Tibial nerve (tissue), 4 donors: ENCODE measurements at regions not wholly inside any gene's neighbourhood (a gene's known extent, or its start where the extent isn't known, plus 50 kb on each side); places are given as distances from the start of the nearest gene placed in this dataset.

Source experiments
- DNase-seq, 2 donors: peaks; one replicate each; pipeline ENCODE4 v3.0.0-alpha.2; 2019; ENCODE audit warnings: low spot score in 2 of 2
- H3K27ac ChIP-seq, 4 donors: fragments of 200-600 bp; sonication (generic) in 3 of 4; one replicate each; pipeline ENCODE4 v1.5.1; 2017 to 2019; ENCODE audit warnings: mild to moderate bottlenecking in 1 of 4
- H3K27me3 ChIP-seq, 2 donors: fragments of 200-600 bp; sonication (generic) in 1 of 2; one replicate each; pipeline versions ENCODE4 v1.5.1 to v1.6.0; 2017 to 2019
- H3K36me3 ChIP-seq, 3 donors: fragments of 200-600 bp; sonication (generic); one replicate each; pipeline ENCODE4 v1.5.1; 2018 to 2019
- H3K4me1 ChIP-seq, 4 donors: fragments of 200-600 bp; sonication (generic) in 3 of 4; one replicate each; pipeline ENCODE4 v1.5.1; 2017 to 2019
- H3K4me3 ChIP-seq, 4 donors: fragments of 200-600 bp; sonication (generic) in 3 of 4; one replicate each; pipeline ENCODE4 v1.5.1; 2017 to 2019; ENCODE audit warnings: mild to moderate bottlenecking in 1 of 4, moderate library complexity in 1 of 4
- H3K9me3 ChIP-seq, 4 donors: fragments of 200-600 bp; sonication (generic) in 3 of 4; one replicate each; pipeline ENCODE4 v1.5.1; 2017 to 2019
- CTCF ChIP-seq, 5 experiments: fragments of 200-600 bp in 3 of 5; fragments of 450-650 bp in 2 of 5; sonication (generic) in 3 of 5; IDR thresholded peaks; one replicate each; pipeline ENCODE4 v1.5.1; 2016 to 2019; ENCODE audit warnings: antibody characterized with exemption in 5 of 5, mild to moderate bottlenecking in 3 of 5, moderate library complexity in 2 of 5
- EP300 ChIP-seq, 2 donors: sonication (generic); formaldehyde crosslinking; IDR thresholded peaks; one replicate each; pipeline ENCODE4 v1.6.1; 2017; ENCODE audit warnings: antibody characterized with exemption in 2 of 2, mild to moderate bottlenecking in 1 of 2
- POLR2A ChIP-seq, 2 donors: fragments of 450-650 bp; IDR thresholded peaks; one replicate each; pipeline ENCODE4 v1.6.1; 2017; ENCODE audit warnings: antibody characterized with exemption in 2 of 2, mild to moderate bottlenecking in 2 of 2, moderate library complexity in 2 of 2
- WGBS, 2 donors: methylation state at CpG; one replicate each; pipeline ENCODE4 v1.1.5; 2018; 5-methylcytosine and 5-hydroxymethylcytosine counted together

GRCh38 chr18:22505141-22505591 is 87.5 kb upstream of the CTAGE1 start:
- H3K27me3 ChIP-seq: no peaks in the 10 kb centered on the region
- no peaks in the 10 kb centered on the region for H3K9me3 ChIP-seq
- no peaks in the 10 kb centered on the region for H3K4me1 ChIP-seq
- H3K4me3 ChIP-seq: no peak overlapping the region
- 39 to 65% methylated on average over 1 of the region's 1 CpG for WGBS, 2 donors
- TF ChIP-seq EP300 (IDR thresholded peaks at IDR 0.05): no peak
- no peak for TF ChIP-seq CTCF (IDR thresholded peaks at IDR 0.05)
- TF ChIP-seq POLR2A (IDR thresholded peaks at IDR 0.05): no peak
- no peaks in the 10 kb centered on the region for H3K36me3 ChIP-seq
- DNase-seq: no peak
- H3K27ac ChIP-seq: no peak overlapping the region

- H3K27ac ChIP-seq: no peak overlapping the region
- no peaks in the 10 kb centered on the region for H3K27me3 ChIP-seq
- no peaks in the 10 kb centered on the region for H3K9me3 ChIP-seq
- 54 to 56% methylated on average over 2 of the region's 2 CpGs for WGBS, 2 donors
- H3K4me3 ChIP-seq: no peak overlapping the region
- TF ChIP-seq POLR2A (IDR thresholded peaks at IDR 0.05) (no peak), CTCF (IDR thresholded peaks at IDR 0.05) (no peak), EP300 (IDR thresholded peaks at IDR 0.05) (no peak)
- no peaks in the 10 kb centered on the region for H3K36me3 ChIP-seq
- H3K4me1 ChIP-seq: no peaks in the 10 kb centered on the region
- no peak for DNase-seq
These were observed 89.3 kb upstream of the CTAGE1 start for GRCh38 chr18:22507055-22507454.

GRCh38 chr18:22509423-22509822 is 91.7 kb upstream of the CTAGE1 start:
- Histone ChIP-seq H3K36me3 (no peaks in the 10 kb centered on the region), H3K4me1 (no peaks in the 10 kb centered on the region), H3K9me3 (no peaks in the 10 kb centered on the region), H3K27ac (no peak overlapping the region), H3K27me3 (no peaks in the 10 kb centered on the region), H3K4me3 (no peak overlapping the region)
- WGBS, 2 donors: 0% methylated on average over 1 of the region's 1 CpG
- DNase-seq: no peak
- TF ChIP-seq EP300 (IDR thresholded peaks at IDR 0.05) (no peak), CTCF (IDR thresholded peaks at IDR 0.05) (no peak), POLR2A (IDR thresholded peaks at IDR 0.05) (no peak)

GRCh38 chr18:22510697-22511096 is 93.0 kb upstream of the CTAGE1 start:
- H3K27ac ChIP-seq: no peak overlapping the region
- no peak for DNase-seq
- H3K36me3 ChIP-seq: no peaks in the 10 kb centered on the region
- H3K27me3 ChIP-seq: no peaks in the 10 kb centered on the region
- no peaks in the 10 kb centered on the region for H3K9me3 ChIP-seq
- H3K4me1 ChIP-seq: no peaks in the 10 kb centered on the region
- WGBS, 2 donors: 73 to 74% methylated on average over 1 of the region's 1 CpG
- TF ChIP-seq POLR2A (IDR thresholded peaks at IDR 0.05) (no peak), EP300 (IDR thresholded peaks at IDR 0.05) (no peak), CTCF (IDR thresholded peaks at IDR 0.05) (no peak)
- H3K4me3 ChIP-seq: no peak overlapping the region

GRCh38 chr18:22513721-22514481 is 96.2 kb upstream of the CTAGE1 start:
- DNase-seq: no peak
- H3K4me3 ChIP-seq: no peak overlapping the region
- no peaks in the 10 kb centered on the region for H3K9me3 ChIP-seq
- no peaks in the 10 kb centered on the region for H3K36me3 ChIP-seq
- H3K27me3 ChIP-seq: no peaks in the 10 kb centered on the region
- TF ChIP-seq CTCF (IDR thresholded peaks at IDR 0.05) (no peak), EP300 (IDR thresholded peaks at IDR 0.05) (no peak), POLR2A (IDR thresholded peaks at IDR 0.05) (no peak)
- H3K4me1 ChIP-seq: no peaks in the 10 kb centered on the region
- 93% methylated on average over 4 of the region's 4 CpGs for WGBS, 2 donors
- H3K27ac ChIP-seq: no peak overlapping the region
